Prostate gland (tissue), 2 donors: ENCODE measurements at regions not wholly inside any gene's neighbourhood (a gene's known extent, or its start where the extent isn't known, plus 50 kb on each side); places are given as distances from the start of the nearest gene placed in this dataset.

ENCODE experiments used
- DNase-seq: peaks from one replicate; pipeline ENCODE4 v3.0.0-alpha.2; 2019; ENCODE audit warnings: low spot score
- H3K27ac ChIP-seq, 2 donors: fragments of 200-600 bp; sonication (generic); 2 replicates each; pipeline ENCODE4 v1.5.1; 2017 to 2019
- H3K27me3 ChIP-seq: fragments of 200-600 bp; sonication (generic); replicated peaks from 2 replicates; pipeline ENCODE4 v1.5.1; 2019; ENCODE audit not compliant: insufficient read depth
- H3K36me3 ChIP-seq, 2 donors: fragments of 200-600 bp; sonication (generic); 1 replicate in 1 of 2; 2 replicates in 1 of 2; pipeline versions ENCODE4 v1.5.1 to v1.8.1; 2017 to 2019
- H3K4me1 ChIP-seq: fragments of 200-600 bp; sonication (generic); replicated peaks from 2 replicates; pipeline ENCODE4 v1.5.1; 2019
- H3K4me3 ChIP-seq, 2 donors: fragments of 200-600 bp; sonication (generic); 2 replicates each; pipeline ENCODE4 v1.5.1; 2017 to 2019
- H3K9me3 ChIP-seq: fragments of 200-600 bp; sonication (generic); 2 replicates; pipeline ENCODE4 v1.5.1; 2017
- CTCF ChIP-seq, 4 experiments: fragments of 200-600 bp in 2 of 4; fragments of 450-650 bp in 2 of 4; sonication (generic) in 2 of 4; IDR thresholded peaks; 1 replicate in 3 of 4; 2 replicates in 1 of 4; pipeline ENCODE4 v1.5.1; 2016 to 2019; ENCODE audit warnings: antibody characterized with exemption in 4 of 4, mild to moderate bottlenecking in 2 of 4, moderate library complexity in 2 of 4
- POLR2A ChIP-seq: fragments of 450-650 bp; IDR thresholded peaks from one replicate; pipeline ENCODE4 v1.6.1; 2016; ENCODE audit warnings: antibody characterized with exemption, mild to moderate bottlenecking
- POLR2AphosphoS5 ChIP-seq: sonication (generic); formaldehyde crosslinking; IDR thresholded peaks from one replicate; pipeline ENCODE4 v1.6.1; 2017; ENCODE audit warnings: antibody characterized with exemption
- WGBS: methylation state at CpG from one replicate; pipeline ENCODE4 v1.1.5; 2018; 5-methylcytosine and 5-hydroxymethylcytosine counted together
- intact Hi-C: fragments of 100-400 bp; cut with DNase I; formaldehyde crosslinking; loops from one replicate; pipeline ENCODE4 v1.14.2; 2022

- Histone ChIP-seq H3K4me1 (no peaks in the 10 kb centered on the region), H3K36me3 (no peaks in the 10 kb centered on the region), H3K27me3 (no peaks in the 10 kb centered on the region), H3K27ac (no peak overlapping the region), H3K4me3 (no peak overlapping the region), H3K9me3 (no peaks in the 10 kb centered on the region)
- 89% methylated on average over 4 of the region's 4 CpGs for WGBS
- DNase-seq: peak; percentile 5
- intact Hi-C loops: no loop called here
- TF ChIP-seq POLR2AphosphoS5: no peak
- no peak for TF ChIP-seq POLR2A
- peak in 1 of 4 experiments; percentile 36 for TF ChIP-seq CTCF (IDR thresholded peaks at IDR 0.05)
These were observed 1865.3 kb upstream of the AGA start for GRCh38 chr4:179307297-179308136.

DNA sequence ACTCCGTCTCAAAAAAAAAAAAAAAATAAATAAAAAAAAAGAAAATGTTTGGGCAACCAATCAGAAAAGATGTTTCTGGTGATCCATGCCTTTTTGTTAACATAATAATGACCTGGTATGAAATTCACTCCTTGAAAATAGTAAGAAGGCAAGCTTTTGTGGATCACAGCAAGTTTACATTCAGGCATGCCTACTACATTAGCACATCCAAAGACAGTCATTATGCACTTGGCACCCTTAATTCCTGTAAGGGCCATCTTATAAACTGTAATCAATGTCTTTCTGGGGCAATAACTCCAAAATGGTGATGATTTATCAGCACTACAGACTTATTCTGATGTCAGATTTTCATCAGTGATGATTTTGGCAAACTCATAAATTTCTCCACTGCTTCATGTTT, 1871.6 kb upstream of the AGA start:
- no peak overlapping the region for H3K27ac ChIP-seq
- H3K27me3 ChIP-seq: no peaks in the 10 kb centered on the region
- H3K36me3 ChIP-seq: no peaks in the 10 kb centered on the region
- WGBS: 88% methylated on average over 1 of the region's 1 CpG
- no peak overlapping the region for H3K4me3 ChIP-seq
- no peaks in the 10 kb centered on the region for H3K9me3 ChIP-seq
- no peaks in the 10 kb centered on the region for H3K4me1 ChIP-seq
- no peak for TF ChIP-seq POLR2AphosphoS5
- no peak for TF ChIP-seq POLR2A
- TF ChIP-seq CTCF (IDR thresholded peaks at IDR 0.05): no peak
- no peak for DNase-seq
- intact Hi-C loops: no loop called here

- Histone ChIP-seq H3K9me3 (no peaks in the 10 kb centered on the region), H3K36me3 (no peaks in the 10 kb centered on the region), H3K27me3 (no peaks in the 10 kb centered on the region), H3K4me3 (no peak overlapping the region), H3K4me1 (no peaks in the 10 kb centered on the region), H3K27ac (no peak overlapping the region)
- DNase-seq: no peak
- intact Hi-C loops: no loop called here
- no peak for TF ChIP-seq CTCF (IDR thresholded peaks at IDR 0.05)
- TF ChIP-seq POLR2A: no peak
- no peak for TF ChIP-seq POLR2AphosphoS5
- 97% methylated on average over 2 of the region's 2 CpGs for WGBS
These were observed 1882.9 kb upstream of the AGA start for GRCh38 chr4:179325181-179325580.

DNA sequence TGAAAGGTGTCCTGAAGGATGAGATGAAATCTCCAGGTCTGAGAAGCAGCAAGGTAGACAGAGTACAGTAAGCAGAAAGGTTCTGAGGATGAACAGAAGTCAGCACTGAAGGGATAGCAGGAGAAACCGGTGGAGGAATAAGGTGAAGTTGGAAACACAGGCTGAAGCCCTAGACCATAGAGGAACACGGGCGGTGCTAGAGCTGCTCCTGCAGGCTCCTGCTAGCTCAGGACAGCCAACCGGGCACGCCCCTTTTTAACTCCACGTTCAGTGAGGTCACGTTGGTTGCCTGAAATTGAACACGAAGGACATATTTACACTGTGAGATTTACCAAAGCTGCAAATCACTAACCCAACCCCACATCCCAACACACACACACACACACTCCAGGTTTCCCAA, 1886.4 kb upstream of the AGA start:
- no peak overlapping the region for H3K4me3 ChIP-seq
- intact Hi-C loops: no loop called here
- 60% methylated on average over 8 of the region's 8 CpGs for WGBS
- TF ChIP-seq CTCF (IDR thresholded peaks at IDR 0.05) (no peak), POLR2AphosphoS5 (no peak), POLR2A (no peak)
- no peaks in the 10 kb centered on the region for H3K36me3 ChIP-seq
- no peaks in the 10 kb centered on the region for H3K9me3 ChIP-seq
- no peak overlapping the region for H3K27ac ChIP-seq
- H3K4me1 ChIP-seq: no peaks in the 10 kb centered on the region
- no peaks in the 10 kb centered on the region for H3K27me3 ChIP-seq
- no peak for DNase-seq

GRCh38 chr4:179331362-179331761, 1889.1 kb upstream of the AGA start:
- Histone ChIP-seq H3K9me3 (no peaks in the 10 kb centered on the region), H3K4me3 (no peak overlapping the region), H3K36me3 (no peaks in the 10 kb centered on the region), H3K27me3 (no peaks in the 10 kb centered on the region), H3K4me1 (no peaks in the 10 kb centered on the region), H3K27ac (no peak overlapping the region)
- DNase-seq: no peak
- intact Hi-C loops: no loop called here
- no peak for TF ChIP-seq POLR2A
- TF ChIP-seq CTCF (IDR thresholded peaks at IDR 0.05): no peak
- TF ChIP-seq POLR2AphosphoS5: no peak
- WGBS: 56% methylated on average over 6 of the region's 6 CpGs
